ENCODE measurements at regions not wholly inside any gene's neighbourhood (a gene's known extent, or its start where the extent isn't known, plus 50 kb on each side); places are given as distances from the start of the nearest gene placed in this dataset.

DNA sequence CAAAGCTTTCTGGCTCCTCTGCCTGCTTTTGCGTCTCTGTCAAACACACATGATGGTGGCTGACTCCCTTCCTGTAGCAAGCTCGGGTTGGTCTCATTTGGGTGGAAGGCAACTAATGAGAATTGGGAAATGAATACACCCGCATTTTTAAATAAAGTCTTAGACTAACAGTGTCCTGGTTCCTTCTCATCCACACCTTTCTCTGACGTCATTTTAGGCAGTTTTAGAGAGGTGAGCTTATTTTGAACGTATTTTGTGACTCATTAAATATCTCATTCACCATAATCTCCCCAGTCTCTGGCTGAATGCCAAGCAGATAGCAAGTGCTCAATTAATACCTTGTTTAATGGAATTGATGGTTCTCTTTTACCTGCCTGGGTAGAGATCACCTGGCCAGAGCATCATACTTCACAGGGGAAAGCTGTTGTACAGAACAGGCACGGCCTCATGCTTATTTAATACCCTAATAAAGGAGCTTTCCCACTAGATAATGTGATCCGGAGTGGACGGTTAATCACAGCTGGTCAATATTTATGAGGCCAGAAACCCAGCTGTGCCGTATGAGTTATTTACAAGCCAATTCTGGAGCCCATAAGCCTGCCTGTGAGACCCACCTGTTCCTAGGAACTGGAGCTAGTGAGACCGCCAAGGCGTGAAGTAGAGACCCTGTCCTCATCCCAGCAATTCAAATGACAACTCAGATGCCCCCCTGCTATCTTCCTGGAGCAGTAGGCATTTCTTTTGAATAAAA lies 149.7 kb upstream of the PROK2 start:
- TF ChIP-seq POLR2A (IDR thresholded peaks at IDR 0.05; ENCODE audit: low read depth, low read length) (no peak), EZH2 (IDR thresholded peaks at IDR 0.05; ENCODE audit: borderline replicate concordance, low read depth, low read length, severe bottlenecking) (no peak), FOS (IDR thresholded peaks at IDR 0.05; ENCODE audit: borderline replicate concordance, insufficient read depth, low read length) (no peak)
- TF ChIP-seq, protein P1, sequence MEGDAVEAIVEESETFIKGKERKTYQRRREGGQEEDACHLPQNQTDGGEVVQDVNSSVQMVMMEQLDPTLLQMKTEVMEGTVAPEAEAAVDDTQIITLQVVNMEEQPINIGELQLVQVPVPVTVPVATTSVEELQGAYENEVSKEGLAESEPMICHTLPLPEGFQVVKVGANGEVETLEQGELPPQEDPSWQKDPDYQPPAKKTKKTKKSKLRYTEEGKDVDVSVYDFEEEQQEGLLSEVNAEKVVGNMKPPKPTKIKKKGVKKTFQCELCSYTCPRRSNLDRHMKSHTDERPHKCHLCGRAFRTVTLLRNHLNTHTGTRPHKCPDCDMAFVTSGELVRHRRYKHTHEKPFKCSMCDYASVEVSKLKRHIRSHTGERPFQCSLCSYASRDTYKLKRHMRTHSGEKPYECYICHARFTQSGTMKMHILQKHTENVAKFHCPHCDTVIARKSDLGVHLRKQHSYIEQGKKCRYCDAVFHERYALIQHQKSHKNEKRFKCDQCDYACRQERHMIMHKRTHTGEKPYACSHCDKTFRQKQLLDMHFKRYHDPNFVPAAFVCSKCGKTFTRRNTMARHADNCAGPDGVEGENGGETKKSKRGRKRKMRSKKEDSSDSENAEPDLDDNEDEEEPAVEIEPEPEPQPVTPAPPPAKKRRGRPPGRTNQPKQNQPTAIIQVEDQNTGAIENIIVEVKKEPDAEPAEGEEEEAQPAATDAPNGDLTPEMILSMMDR (IDR thresholded peaks at IDR 0.05; ENCODE audit: extremely low read depth in 1 of 2, insufficient read depth in 1 of 2, low read depth in 1 of 2, low read length in 2 of 2), result no peak
- TF ChIP-seq, protein P2, sequence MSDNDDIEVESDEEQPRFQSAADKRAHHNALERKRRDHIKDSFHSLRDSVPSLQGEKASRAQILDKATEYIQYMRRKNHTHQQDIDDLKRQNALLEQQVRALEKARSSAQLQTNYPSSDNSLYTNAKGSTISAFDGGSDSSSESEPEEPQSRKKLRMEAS (IDR thresholded peaks at IDR 0.05; ENCODE audit: insufficient read depth, insufficient read length), result no peak

Data from endothelial cell of umbilical vein (primary cell).